ENCODE measurements at regions not wholly inside any gene's neighbourhood (a gene's known extent, or its start where the extent isn't known, plus 50 kb on each side); places are given as distances from the start of the nearest gene placed in this dataset.
"Not testable (repeated sequence)": the region's sequence is repeated elsewhere in the genome, so short reads cannot be mapped to it uniquely, and the experiment has no call there.

DNA sequence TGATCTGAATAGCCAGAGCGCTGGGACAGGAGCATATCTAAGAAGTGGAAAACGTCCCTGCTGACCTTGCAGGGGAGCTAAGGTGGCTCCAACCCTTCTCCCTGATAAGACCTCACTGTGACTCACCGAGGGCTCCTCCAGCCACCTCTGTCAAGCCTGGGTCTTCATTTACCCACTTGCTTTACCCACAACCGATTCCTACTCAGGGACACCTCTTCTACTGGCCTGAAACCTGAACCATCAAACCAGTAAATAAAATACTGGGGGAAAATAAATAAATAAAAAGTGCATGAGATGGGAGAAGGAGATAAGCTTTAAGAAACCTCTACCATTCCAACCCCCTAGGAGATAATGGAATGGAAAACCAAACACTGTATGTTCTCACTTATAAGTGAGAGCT, 80.2 kb upstream of the ALOX12 start:
- H3K4me1 ChIP-seq (ENCODE audit: control insufficient read depth in 2 of 2, insufficient read depth in 2 of 2, low read length in 2 of 2): peaks cover 0 to 9% of the 10 kb centered on the region in 2 donors
- no peak overlapping the region for H3K27ac ChIP-seq (ENCODE audit: low read depth in 2 of 2, low read length in 2 of 2)
- no peak overlapping the region for H3K9ac ChIP-seq (ENCODE audit: low read depth in 1 of 2, low read length in 2 of 2)
- H3K27me3 ChIP-seq (ENCODE audit: control insufficient read depth in 2 of 2, insufficient read depth in 2 of 2, low read length in 2 of 2): peaks cover 2 to 3% of the 10 kb centered on the region in 2 donors
- no peaks in the 10 kb centered on the region for H3K9me3 ChIP-seq (ENCODE audit: control insufficient read depth in 2 of 2, low read length in 2 of 2)
- H3K4me3 ChIP-seq (ENCODE audit: low read length in 2 of 2): no peak overlapping the region
- H3K36me3 ChIP-seq (ENCODE audit: control insufficient read depth in 2 of 2, insufficient read depth in 2 of 2, low read length in 2 of 2): no peaks in the 10 kb centered on the region

GRCh38 chr17:6919158-6919557, 76.7 kb upstream of the ALOX12 start:
- Histone ChIP-seq H3K27me3 (ENCODE audit: control insufficient read depth in 2 of 2, insufficient read depth in 2 of 2, low read length in 2 of 2) (peaks cover under 1 to 2% of the 10 kb centered on the region in 2 donors), H3K27ac (ENCODE audit: low read depth in 2 of 2, low read length in 2 of 2) (no peak overlapping the region), H3K4me3 (ENCODE audit: low read length in 2 of 2) (no peak overlapping the region), H3K4me1 (ENCODE audit: control insufficient read depth in 2 of 2, insufficient read depth in 2 of 2, low read length in 2 of 2) (peaks cover 0 to 1% of the 10 kb centered on the region in 2 donors), H3K36me3 (ENCODE audit: control insufficient read depth in 2 of 2, insufficient read depth in 2 of 2, low read length in 2 of 2) (no peaks in the 10 kb centered on the region), H3K9ac (ENCODE audit: low read depth in 1 of 2, low read length in 2 of 2) (no peak overlapping the region), H3K9me3 (ENCODE audit: control insufficient read depth in 2 of 2, low read length in 2 of 2) (no peaks in the 10 kb centered on the region)

DNA sequence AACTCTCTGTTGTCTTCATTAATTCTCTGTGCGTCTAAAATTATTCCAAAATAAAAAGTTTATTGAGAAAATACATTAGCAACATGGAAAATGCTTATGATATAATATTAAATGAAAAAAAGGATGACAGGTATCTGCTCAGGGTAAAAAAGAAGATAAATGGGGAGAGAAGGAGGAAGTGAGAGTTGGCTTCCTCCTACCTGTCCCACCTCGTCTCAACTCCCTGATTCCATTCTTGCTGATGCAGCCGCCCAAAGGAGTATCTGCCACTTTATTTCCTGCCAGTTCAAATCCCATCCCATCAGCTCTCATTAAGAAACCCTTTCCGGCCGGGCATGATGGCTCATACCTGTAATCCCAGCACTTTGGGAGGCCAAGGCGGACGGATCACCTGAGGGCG, 72.5 kb upstream of the ALOX12 start:
- H3K4me1 ChIP-seq (ENCODE audit: control insufficient read depth in 2 of 2, insufficient read depth in 2 of 2, low read length in 2 of 2): no peaks in the 10 kb centered on the region
- no peaks in the 10 kb centered on the region for H3K27me3 ChIP-seq (ENCODE audit: control insufficient read depth in 2 of 2, insufficient read depth in 2 of 2, low read length in 2 of 2)
- no peak overlapping the region for H3K9ac ChIP-seq (ENCODE audit: low read depth in 1 of 2, low read length in 2 of 2)
- no peaks in the 10 kb centered on the region for H3K9me3 ChIP-seq (ENCODE audit: control insufficient read depth in 2 of 2, low read length in 2 of 2)
- no peaks in the 10 kb centered on the region for H3K36me3 ChIP-seq (ENCODE audit: control insufficient read depth in 2 of 2, insufficient read depth in 2 of 2, low read length in 2 of 2)
- no peak overlapping the region for H3K27ac ChIP-seq (ENCODE audit: low read depth in 2 of 2, low read length in 2 of 2)
- no peak overlapping the region for H3K4me3 ChIP-seq (ENCODE audit: low read length in 2 of 2)

DNA sequence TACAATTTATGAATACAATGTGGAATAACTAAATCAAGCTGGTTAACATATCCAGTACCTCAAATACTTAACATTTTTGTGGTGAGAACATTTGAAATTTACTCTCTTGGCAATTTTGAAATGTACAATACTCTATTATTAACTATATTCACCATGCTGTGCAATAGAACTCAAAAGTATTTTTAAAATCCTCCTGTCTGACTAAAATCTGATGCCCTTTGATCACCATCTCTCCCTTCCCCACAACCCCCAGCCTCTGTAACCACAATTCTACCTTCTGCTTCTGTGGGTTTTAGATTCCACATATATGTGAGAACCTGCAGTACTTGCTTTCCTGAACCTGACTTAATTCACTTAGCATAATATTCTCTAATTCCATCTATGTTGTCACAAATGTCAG, 71.6 kb upstream of the ALOX12 start:
- no peaks in the 10 kb centered on the region for H3K9me3 ChIP-seq (ENCODE audit: control insufficient read depth in 2 of 2, low read length in 2 of 2)
- no peak overlapping the region for H3K27ac ChIP-seq (ENCODE audit: low read depth in 2 of 2, low read length in 2 of 2)
- H3K9ac ChIP-seq (ENCODE audit: low read depth in 1 of 2, low read length in 2 of 2): no peak overlapping the region
- no peaks in the 10 kb centered on the region for H3K27me3 ChIP-seq (ENCODE audit: control insufficient read depth in 2 of 2, insufficient read depth in 2 of 2, low read length in 2 of 2)
- H3K4me1 ChIP-seq (ENCODE audit: control insufficient read depth in 2 of 2, insufficient read depth in 2 of 2, low read length in 2 of 2): no peaks in the 10 kb centered on the region
- H3K4me3 ChIP-seq (ENCODE audit: low read length in 2 of 2): no peak overlapping the region
- no peaks in the 10 kb centered on the region for H3K36me3 ChIP-seq (ENCODE audit: control insufficient read depth in 2 of 2, insufficient read depth in 2 of 2, low read length in 2 of 2)

GRCh38 chr17:6926667-6927066, 69.2 kb upstream of the ALOX12 start:
- H3K9me3 ChIP-seq (ENCODE audit: control insufficient read depth in 2 of 2, low read length in 2 of 2): no peaks in the 10 kb centered on the region
- no peak overlapping the region for H3K9ac ChIP-seq (ENCODE audit: low read depth in 1 of 2, low read length in 2 of 2)
- no peak overlapping the region for H3K4me3 ChIP-seq (ENCODE audit: low read length in 2 of 2)
- H3K27ac ChIP-seq (ENCODE audit: low read depth in 2 of 2, low read length in 2 of 2): no peak overlapping the region
- H3K27me3 ChIP-seq (ENCODE audit: control insufficient read depth in 2 of 2, insufficient read depth in 2 of 2, low read length in 2 of 2): no peaks in the 10 kb centered on the region
- no peaks in the 10 kb centered on the region for H3K36me3 ChIP-seq (ENCODE audit: control insufficient read depth in 2 of 2, insufficient read depth in 2 of 2, low read length in 2 of 2)
- no peaks in the 10 kb centered on the region for H3K4me1 ChIP-seq (ENCODE audit: control insufficient read depth in 2 of 2, insufficient read depth in 2 of 2, low read length in 2 of 2)

GRCh38 chr17:6927290-6928126, 68.3 kb upstream of the ALOX12 start:
- H3K27me3 ChIP-seq (ENCODE audit: control insufficient read depth in 2 of 2, insufficient read depth in 2 of 2, low read length in 2 of 2): no peaks in the 10 kb centered on the region
- H3K9me3 ChIP-seq (ENCODE audit: control insufficient read depth in 2 of 2, low read length in 2 of 2): no peaks in the 10 kb centered on the region
- no peak overlapping the region for H3K9ac ChIP-seq (ENCODE audit: low read depth in 1 of 2, low read length in 2 of 2)
- no peaks in the 10 kb centered on the region for H3K4me1 ChIP-seq (ENCODE audit: control insufficient read depth in 2 of 2, insufficient read depth in 2 of 2, low read length in 2 of 2)
- no peak overlapping the region for H3K27ac ChIP-seq (ENCODE audit: low read depth in 2 of 2, low read length in 2 of 2)
- no peaks in the 10 kb centered on the region for H3K36me3 ChIP-seq (ENCODE audit: control insufficient read depth in 2 of 2, insufficient read depth in 2 of 2, low read length in 2 of 2)
- H3K4me3 ChIP-seq (ENCODE audit: low read length in 2 of 2): no peak overlapping the region

DNA sequence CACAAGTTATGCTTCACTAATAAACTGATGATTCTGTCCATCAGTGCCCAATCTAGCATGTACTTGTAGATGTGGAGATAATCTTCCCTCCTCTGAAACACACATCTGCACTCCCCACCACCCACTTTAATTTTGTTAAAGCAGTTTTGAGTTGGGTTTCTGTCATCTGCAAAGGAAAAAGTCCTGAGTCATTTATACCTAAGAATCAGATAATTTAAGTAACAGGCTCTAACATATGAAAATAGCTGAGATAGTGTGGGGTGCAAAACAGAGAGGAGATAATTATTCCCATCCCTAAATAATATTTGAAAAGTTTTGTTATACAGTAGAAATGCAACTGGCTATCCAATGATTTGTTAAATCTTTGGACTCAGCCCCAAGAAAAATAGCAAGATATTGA, 67.7 kb upstream of the ALOX12 start:
- no peaks in the 10 kb centered on the region for H3K4me1 ChIP-seq (ENCODE audit: control insufficient read depth in 2 of 2, insufficient read depth in 2 of 2, low read length in 2 of 2)
- no peak overlapping the region for H3K27ac ChIP-seq (ENCODE audit: low read depth in 2 of 2, low read length in 2 of 2)
- H3K36me3 ChIP-seq (ENCODE audit: control insufficient read depth in 2 of 2, insufficient read depth in 2 of 2, low read length in 2 of 2): no peaks in the 10 kb centered on the region
- no peak overlapping the region for H3K9ac ChIP-seq (ENCODE audit: low read depth in 1 of 2, low read length in 2 of 2)
- no peaks in the 10 kb centered on the region for H3K9me3 ChIP-seq (ENCODE audit: control insufficient read depth in 2 of 2, low read length in 2 of 2)
- no peaks in the 10 kb centered on the region for H3K27me3 ChIP-seq (ENCODE audit: control insufficient read depth in 2 of 2, insufficient read depth in 2 of 2, low read length in 2 of 2)
- H3K4me3 ChIP-seq (ENCODE audit: low read length in 2 of 2): no peak overlapping the region

DNA sequence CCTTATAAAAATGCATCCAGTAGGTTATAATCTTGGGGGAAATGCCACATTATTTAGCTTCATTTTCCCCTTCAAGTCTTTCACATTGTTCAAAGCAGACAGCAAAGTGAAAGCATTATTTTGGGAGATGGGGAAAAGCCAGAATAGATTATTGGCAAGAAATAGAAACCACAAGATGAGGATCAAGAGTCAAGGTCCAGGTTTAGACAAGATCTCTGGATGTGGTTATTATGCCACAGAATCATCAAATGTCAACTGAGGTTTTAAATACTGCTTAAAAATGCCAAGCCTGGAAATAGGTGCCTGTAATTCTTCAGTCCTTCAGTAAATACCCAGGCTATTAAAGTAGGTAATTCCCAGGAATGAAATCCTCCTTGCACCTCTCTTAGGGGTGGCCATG, 65.1 kb upstream of the ALOX12 start:
- Histone ChIP-seq H3K27me3 (ENCODE audit: control insufficient read depth in 2 of 2, insufficient read depth in 2 of 2, low read length in 2 of 2) (no peaks in the 10 kb centered on the region), H3K9ac (ENCODE audit: low read depth in 1 of 2, low read length in 2 of 2) (no peak overlapping the region), H3K36me3 (ENCODE audit: control insufficient read depth in 2 of 2, insufficient read depth in 2 of 2, low read length in 2 of 2) (no peaks in the 10 kb centered on the region), H3K4me3 (ENCODE audit: low read length in 2 of 2) (no peak overlapping the region), H3K9me3 (ENCODE audit: control insufficient read depth in 2 of 2, low read length in 2 of 2) (no peaks in the 10 kb centered on the region), H3K4me1 (ENCODE audit: control insufficient read depth in 2 of 2, insufficient read depth in 2 of 2, low read length in 2 of 2) (no peaks in the 10 kb centered on the region), H3K27ac (ENCODE audit: low read depth in 2 of 2, low read length in 2 of 2) (no peak overlapping the region)

DNA sequence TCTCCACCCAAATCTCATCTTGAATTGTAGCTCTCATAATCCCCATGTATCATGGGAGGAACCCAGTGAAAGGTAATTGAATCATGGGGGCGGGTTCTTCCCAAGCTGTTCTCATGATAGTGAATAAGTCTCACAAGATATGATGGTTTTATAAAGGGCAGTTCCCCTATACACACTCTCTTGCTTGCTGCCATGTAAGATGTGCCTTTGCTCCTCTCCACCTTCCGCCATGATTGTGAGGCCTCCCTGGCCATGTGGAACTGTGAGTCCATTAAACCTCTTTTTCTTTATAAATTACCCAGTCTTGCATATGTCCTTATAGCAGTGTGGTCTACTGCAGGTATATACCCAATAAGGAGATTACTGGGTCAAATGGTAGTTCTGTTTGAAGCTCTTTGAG, 61.3 kb upstream of the ALOX12 start:
- H3K27ac ChIP-seq (ENCODE audit: low read depth in 2 of 2, low read length in 2 of 2); H3K4me3 ChIP-seq (ENCODE audit: low read length in 2 of 2); H3K9ac ChIP-seq (ENCODE audit: low read depth in 1 of 2, low read length in 2 of 2); H3K36me3 ChIP-seq (ENCODE audit: control insufficient read depth in 2 of 2, insufficient read depth in 2 of 2, low read length in 2 of 2); H3K4me1 ChIP-seq (ENCODE audit: control insufficient read depth in 2 of 2, insufficient read depth in 2 of 2, low read length in 2 of 2); H3K9me3 ChIP-seq (ENCODE audit: control insufficient read depth in 2 of 2, low read length in 2 of 2); H3K27me3 ChIP-seq (ENCODE audit: control insufficient read depth in 2 of 2, insufficient read depth in 2 of 2, low read length in 2 of 2): not testable (repeated sequence)

GRCh38 chr17:6936370-6937028, 59.4 kb upstream of the ALOX12 start:
- no peaks in the 10 kb centered on the region for H3K27me3 ChIP-seq (ENCODE audit: control insufficient read depth in 2 of 2, insufficient read depth in 2 of 2, low read length in 2 of 2)
- no peaks in the 10 kb centered on the region for H3K4me1 ChIP-seq (ENCODE audit: control insufficient read depth in 2 of 2, insufficient read depth in 2 of 2, low read length in 2 of 2)
- H3K27ac ChIP-seq (ENCODE audit: low read depth in 2 of 2, low read length in 2 of 2): peak overlapping the region; percentile 50 to 68
- H3K9me3 ChIP-seq (ENCODE audit: control insufficient read depth in 2 of 2, low read length in 2 of 2): no peaks in the 10 kb centered on the region
- H3K36me3 ChIP-seq (ENCODE audit: control insufficient read depth in 2 of 2, insufficient read depth in 2 of 2, low read length in 2 of 2): no peaks in the 10 kb centered on the region
- H3K4me3 ChIP-seq (ENCODE audit: low read length in 2 of 2): peak overlapping the region; percentile 75 to 77
- peak overlapping the region; percentile 65 for H3K9ac ChIP-seq (ENCODE audit: low read depth in 1 of 2, low read length in 2 of 2)

Measured in mucosa of rectum (tissue), 2 donors.